Inflammatory macrophage treated with lipopolysaccharide for 1 hour (primary cell): ENCODE measurements at regions not wholly inside any gene's neighbourhood (a gene's known extent, or its start where the extent isn't known, plus 50 kb on each side); places are given as distances from the start of the nearest gene placed in this dataset.

Experiments used
- DNase-seq, 2 donors: peaks; one replicate each; pipeline ENCODE4 v3.0.0-alpha.2; 2020 to 2022

GRCh38 chr1:177632923-177633615 is 336.8 kb downstream of the SEC16B start:
- DNase-seq, result no peak

- no peak for DNase-seq
Measured at GRCh38 chr1:177631770-177632169, 338.1 kb downstream of the SEC16B start.

GRCh38 chr1:177629526-177629925 is 340.3 kb downstream of the SEC16B start:
- no peak for DNase-seq

GRCh38 chr1:177627148-177627910 is 342.5 kb downstream of the SEC16B start:
- DNase-seq, result no peak

- DNase-seq, result no peak
Measured at GRCh38 chr1:177620636-177621190, 349.1 kb downstream of the SEC16B start.

GRCh38 chr1:177615251-177615650 is 354.6 kb downstream of the SEC16B start:
- DNase-seq, result no peak

GRCh38 chr1:177611402-177611801 is 358.5 kb downstream of the SEC16B start:
- no peak for DNase-seq

- DNase-seq, result no peak
Measured at GRCh38 chr1:177609953-177610352, 359.9 kb downstream of the SEC16B start.

GRCh38 chr1:177600936-177601335 is 368.9 kb downstream of the SEC16B start:
- no peak for DNase-seq

GRCh38 chr1:177600321-177600720 is 369.5 kb downstream of the SEC16B start:
- no peak for DNase-seq

GRCh38 chr1:177597393-177597792 is 372.5 kb downstream of the SEC16B start:
- no peak for DNase-seq

- no peak for DNase-seq
Measured at GRCh38 chr1:177596485-177596884, 373.4 kb downstream of the SEC16B start.

GRCh38 chr1:177593105-177593504 is 376.8 kb downstream of the SEC16B start:
- no peak for DNase-seq

GRCh38 chr1:177592624-177593023 is 377.2 kb downstream of the SEC16B start:
- DNase-seq, result no peak

- no peak for DNase-seq
Measured at GRCh38 chr1:177591155-177591554, 378.7 kb downstream of the SEC16B start.

GRCh38 chr1:177589166-177589565 is 380.7 kb downstream of the SEC16B start:
- DNase-seq, result no peak

- no peak for DNase-seq
Measured at GRCh38 chr1:177586429-177586828, 383.4 kb downstream of the SEC16B start.

GRCh38 chr1:177585302-177586220 is 384.3 kb downstream of the SEC16B start:
- no peak for DNase-seq

- no peak for DNase-seq
Measured at GRCh38 chr1:177573901-177574300, 396.0 kb downstream of the SEC16B start.

- no peak for DNase-seq
Measured at GRCh38 chr1:177571485-177572076, 398.3 kb downstream of the SEC16B start.

GRCh38 chr1:177571076-177571475 is 398.8 kb downstream of the SEC16B start:
- no peak for DNase-seq

- DNase-seq, result no peak
Measured at GRCh38 chr1:177569476-177569875, 398.7 kb downstream of the BRINP2 start.

GRCh38 chr1:177568622-177569021 is 397.9 kb downstream of the BRINP2 start:
- no peak for DNase-seq
